A673 (cell line): ENCODE measurements at regions not wholly inside any gene's neighbourhood (a gene's known extent, or its start where the extent isn't known, plus 50 kb on each side); places are given as distances from the start of the nearest gene placed in this dataset.
"Not testable (repeated sequence)": the region's sequence is repeated elsewhere in the genome, so short reads cannot be mapped to it uniquely, and the experiment has no call there.

Source experiments
- BruUV-seq: library from RNA; stranded (reverse); fragments of 400-500 nt; replicated peaks from 2 replicates; lab custom pipeline; 2021; lab: Mats Ljungman, UMichigan
- CTCF ChIA-PET: fragments of 300-600 bp; sonication (Branson Sonifier 250); formaldehyde crosslinking; loops from one replicate; lab custom pipeline; 2022; ENCODE audit warnings: antibody characterized with exemption; lab: Charles Lee
- POLR2A ChIA-PET: fragments of 300-600 bp; sonication (Branson Sonifier 250); formaldehyde crosslinking; loops from one replicate; lab custom pipeline; 2022; ENCODE audit warnings: antibody characterized with exemption; ENCODE audit not compliant: low non-redundant PET; lab: Charles Lee
- DNase-seq: peaks from one replicate; pipeline ENCODE4 v3.0.0-alpha.2; 2015; ENCODE audit warnings: low spot score
- H3K27ac ChIP-seq: fragments of 200-600 bp; sonication (generic); 2 replicates; pipeline ENCODE4 v1.5.1; 2016; ENCODE audit warnings: mixed run types, low read depth, mild to moderate bottlenecking, mixed read lengths, antibody characterized with exemption, low read length; ENCODE audit not compliant: poor library complexity, severe bottlenecking
- H3K27me3 ChIP-seq: fragments of 200-600 bp; sonication (generic); replicated peaks from 2 replicates; pipeline ENCODE4 v1.6.1; 2017; ENCODE audit warnings: mixed run types, low read depth, mild to moderate bottlenecking, mixed read lengths, antibody characterized with exemption, low read length; ENCODE audit not compliant: insufficient read depth, poor library complexity
- H3K36me3 ChIP-seq: fragments of 200-600 bp; sonication (generic); 2 replicates; pipeline ENCODE4 v1.6.1; 2016; ENCODE audit warnings: mixed run types, mild to moderate bottlenecking, mixed read lengths, antibody characterized with exemption, low read length; ENCODE audit not compliant: insufficient read depth, poor library complexity, severe bottlenecking
- H3K4me1 ChIP-seq: fragments of 200-600 bp; sonication (generic); 2 replicates; pipeline ENCODE4 v1.6.1; 2017; ENCODE audit warnings: mixed run types, mild to moderate bottlenecking, mixed read lengths, antibody characterized with exemption, low read length; ENCODE audit not compliant: insufficient read depth, poor library complexity, severe bottlenecking
- H3K4me3 ChIP-seq: fragments of 200-600 bp; sonication (generic); 2 replicates; pipeline ENCODE4 v1.5.1; 2016; ENCODE audit warnings: low read depth, mixed run types, mild to moderate bottlenecking, mixed read lengths, low read length; ENCODE audit not compliant: poor library complexity, severe bottlenecking
- H3K9me3 ChIP-seq: fragments of 200-600 bp; sonication (generic); 2 replicates; pipeline ENCODE4 v1.6.1; 2016; ENCODE audit warnings: mixed run types, low read depth, mild to moderate bottlenecking, mixed read lengths, antibody characterized with exemption, low read length; ENCODE audit not compliant: poor library complexity, severe bottlenecking
- EZH2 ChIP-seq: fragments of 200-600 bp; sonication (generic); IDR thresholded peaks from 2 replicates; pipeline ENCODE4 v1.6.1; 2017; ENCODE audit warnings: borderline replicate concordance, low read depth, mild to moderate bottlenecking, mixed read lengths, antibody characterized with exemption, low read length; ENCODE audit not compliant: poor library complexity, severe bottlenecking
- intact Hi-C: fragments of 100-400 bp; cut with micrococcal nuclease; formaldehyde crosslinking; loops from one replicate; pipeline ENCODE4 v1.10.0; 2022; ENCODE audit not compliant: unreplicated experiment
- TF ChIP-seq, protein P1 (sequence below): fragments of 300-800, 200-600 bp; sonication (generic); conservative IDR thresholded peaks from 2 replicates; pipeline ENCODE4 v1.5.1; 2017; ENCODE audit warnings: low read depth, mild to moderate bottlenecking, antibody characterized with exemption, low read length, moderate library complexity, mixed read lengths

GRCh38 chr13:105838231-105838630 is 697.2 kb downstream of the EFNB2 start:
- H3K4me1 ChIP-seq: no peaks in the 10 kb centered on the region
- DNase-seq: no peak
- ChIA-PET CTCF (no interaction called here), POLR2A (no interaction called here)
- H3K27me3 ChIP-seq: no peaks in the 10 kb centered on the region
- no peak overlapping the region for H3K4me3 ChIP-seq
- no TSS peak for BruUV-seq
- TF ChIP-seq, protein P1, sequence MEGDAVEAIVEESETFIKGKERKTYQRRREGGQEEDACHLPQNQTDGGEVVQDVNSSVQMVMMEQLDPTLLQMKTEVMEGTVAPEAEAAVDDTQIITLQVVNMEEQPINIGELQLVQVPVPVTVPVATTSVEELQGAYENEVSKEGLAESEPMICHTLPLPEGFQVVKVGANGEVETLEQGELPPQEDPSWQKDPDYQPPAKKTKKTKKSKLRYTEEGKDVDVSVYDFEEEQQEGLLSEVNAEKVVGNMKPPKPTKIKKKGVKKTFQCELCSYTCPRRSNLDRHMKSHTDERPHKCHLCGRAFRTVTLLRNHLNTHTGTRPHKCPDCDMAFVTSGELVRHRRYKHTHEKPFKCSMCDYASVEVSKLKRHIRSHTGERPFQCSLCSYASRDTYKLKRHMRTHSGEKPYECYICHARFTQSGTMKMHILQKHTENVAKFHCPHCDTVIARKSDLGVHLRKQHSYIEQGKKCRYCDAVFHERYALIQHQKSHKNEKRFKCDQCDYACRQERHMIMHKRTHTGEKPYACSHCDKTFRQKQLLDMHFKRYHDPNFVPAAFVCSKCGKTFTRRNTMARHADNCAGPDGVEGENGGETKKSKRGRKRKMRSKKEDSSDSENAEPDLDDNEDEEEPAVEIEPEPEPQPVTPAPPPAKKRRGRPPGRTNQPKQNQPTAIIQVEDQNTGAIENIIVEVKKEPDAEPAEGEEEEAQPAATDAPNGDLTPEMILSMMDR: no peak
- H3K36me3 ChIP-seq: no peaks in the 10 kb centered on the region
- H3K9me3 ChIP-seq: no peaks in the 10 kb centered on the region
- intact Hi-C loops: no loop called here
- H3K27ac ChIP-seq: no peak overlapping the region

- intact Hi-C loops, BruUV-seq, H3K27me3 ChIP-seq, DNase-seq, H3K36me3 ChIP-seq, H3K9me3 ChIP-seq, H3K4me1 ChIP-seq, POLR2A ChIA-PET, H3K4me3 ChIP-seq, H3K27ac ChIP-seq, CTCF ChIA-PET: not testable (repeated sequence)
These were observed 698.2 kb downstream of the EFNB2 start for GRCh38 chr13:105837295-105837694.

GRCh38 chr13:105830821-105831220 is 704.6 kb downstream of the EFNB2 start:
- Histone ChIP-seq H3K27me3 (no peaks in the 10 kb centered on the region), H3K9me3 (no peaks in the 10 kb centered on the region), H3K4me3 (no peak overlapping the region), H3K4me1 (no peaks in the 10 kb centered on the region), H3K36me3 (no peaks in the 10 kb centered on the region), H3K27ac (no peak overlapping the region)
- TF ChIP-seq, protein P1: no peak
- no peak for TF ChIP-seq EZH2
- BruUV-seq: no TSS peak
- ChIA-PET POLR2A (no interaction called here), CTCF (no interaction called here)
- intact Hi-C loops: no loop called here
- no peak for DNase-seq

- no peak for DNase-seq
- Histone ChIP-seq H3K4me1 (no peaks in the 10 kb centered on the region), H3K9me3 (no peaks in the 10 kb centered on the region), H3K4me3 (no peak overlapping the region), H3K36me3 (no peaks in the 10 kb centered on the region), H3K27ac (no peak overlapping the region), H3K27me3 (no peaks in the 10 kb centered on the region)
- TF ChIP-seq EZH2: no peak
- TF ChIP-seq, protein P1: no peak
- intact Hi-C loops: no loop called here
- BruUV-seq: no TSS peak
- POLR2A ChIA-PET: no interaction called here
- CTCF ChIA-PET: no interaction called here
These were observed 708.2 kb downstream of the EFNB2 start for GRCh38 chr13:105827111-105827809.
